K562 (cell line): ENCODE measurements at regions not wholly inside any gene's neighbourhood (a gene's known extent, or its start where the extent isn't known, plus 50 kb on each side); places are given as distances from the start of the nearest gene placed in this dataset.

Experiments used
- ATAC-seq: fragments of 200-7000 bp; cut with Tn5 transposase; 3 replicates; pipeline ENCODE4 v1.9.1; 2020; ENCODE audit warnings: moderate library complexity
- BruUV-seq: library from RNA; stranded (reverse); fragments of 400-500 nt; replicated peaks from 2 replicates; lab custom pipeline; 2021; lab: Mats Ljungman, UMichigan
- CTCF ChIA-PET: fragments of 300-600 bp; formaldehyde crosslinking; extraction: SDS; loops from one replicate; lab custom pipeline; 2021; ENCODE audit warnings: low intra/inter-chr PET ratio; lab: Yijun Ruan, JAX
- POLR2A ChIA-PET: fragments of 300-600, 350-650 bp; sonication (Branson Sonifier 250); formaldehyde crosslinking; extraction: SDS; loops from one replicate; lab custom pipeline; 2021; ENCODE audit warnings: antibody characterized with exemption, inconsistent platforms; lab: Yijun Ruan, JAX
- DNase-seq, 4 experiments: peaks; one replicate each; pipeline versions ENCODE4 v3.0.0 to v3.0.0-alpha.2; 2011 to 2018; ENCODE audit warnings: low spot score in 3 of 4, mixed read lengths in 3 of 4; ENCODE audit errors: extremely low read depth in 1 of 4
- FAIRE-seq: peaks from 2 replicates; lab custom pipeline; 2011; peaks lifted over from hg19 to GRCh38; lab: Jason Lieb, UNC
- H2AFZ ChIP-seq: 2 replicates; pipeline ENCODE4 v1.6.0; 2011; ENCODE audit warnings: low read depth, low read length, control low read depth, inconsistent platforms
- H3K27ac ChIP-seq: fragments of 200-600 bp; 3 replicates; pipeline ENCODE4 v1.8.0; 2011; ENCODE audit warnings: low read depth, mild to moderate bottlenecking, control low read depth, inconsistent platforms, low read length, moderate library complexity, mixed read lengths; ENCODE audit errors: extremely low read depth
- H3K27me3 ChIP-seq, 2 experiments: fragments of 300-600 bp in 1 of 2; 2 replicates in 1 of 2; 3 replicates in 1 of 2; pipeline versions ENCODE4 v1.6.0 to v1.8.0; 2011; ENCODE audit warnings: inconsistent platforms in 2 of 2, low read length in 2 of 2, mild to moderate bottlenecking in 1 of 2, mixed read lengths in 1 of 2, moderate library complexity in 1 of 2; ENCODE audit not compliant: control insufficient read depth in 2 of 2, insufficient read depth in 2 of 2
- H3K36me3 ChIP-seq: fragments of 300-600 bp; 3 replicates; pipeline ENCODE4 v1.8.0; 2011; ENCODE audit warnings: mild to moderate bottlenecking, low read length, inconsistent platforms; ENCODE audit not compliant: control insufficient read depth, insufficient read depth
- H3K4me1 ChIP-seq, 2 experiments: fragments of 200-600 bp in 1 of 2; replicated peaks in 1 of 2; 2 replicates in 1 of 2; 3 replicates in 1 of 2; pipeline versions ENCODE4 v1.5.1 to v1.8.0; 2011; ENCODE audit warnings: inconsistent platforms in 2 of 2, low read length in 2 of 2, mild to moderate bottlenecking in 1 of 2, mixed read lengths in 1 of 2, moderate library complexity in 1 of 2; ENCODE audit not compliant: control insufficient read depth in 2 of 2, insufficient read depth in 2 of 2
- H3K4me2 ChIP-seq: 2 replicates; pipeline ENCODE4 v1.6.1; 2011; ENCODE audit warnings: low read length, control low read depth, inconsistent platforms, mixed read lengths; ENCODE audit not compliant: insufficient read depth
- H3K4me3 ChIP-seq: fragments of 200-600 bp; sonication (generic), shearing (Covaris generic); 2 replicates; pipeline ENCODE4 v1.5.1; 2016; ENCODE audit warnings: control low read depth, inconsistent platforms
- H3K79me2 ChIP-seq: fragments of 200-600 bp; 3 replicates; pipeline ENCODE4 v1.8.0; 2011; ENCODE audit warnings: low read length, inconsistent platforms; ENCODE audit not compliant: control insufficient read depth, insufficient read depth
- H3K9ac ChIP-seq, 2 experiments: 2 replicates each; pipeline versions ENCODE4 v1.6.0 to v1.6.1; 2011; ENCODE audit warnings: low read depth in 2 of 2, low read length in 2 of 2, control low read depth in 1 of 2, inconsistent platforms in 1 of 2, mild to moderate bottlenecking in 1 of 2, mixed read lengths in 1 of 2; ENCODE audit not compliant: insufficient read depth in 1 of 2
- H3K9me1 ChIP-seq: one replicate; pipeline ENCODE4 v1.6.0; 2011; ENCODE audit warnings: inconsistent platforms, mild to moderate bottlenecking, low read length, moderate library complexity; ENCODE audit not compliant: control insufficient read depth, insufficient read depth
- H3K9me3 ChIP-seq: replicated peaks from 2 replicates; pipeline ENCODE4 v1.5.1; 2011; ENCODE audit warnings: low read depth, low read length, inconsistent platforms; ENCODE audit not compliant: control insufficient read depth, insufficient read depth
- H4K20me1 ChIP-seq: replicated peaks from 2 replicates; pipeline ENCODE4 v1.6.1; 2011; ENCODE audit warnings: low read length, inconsistent platforms, mixed read lengths; ENCODE audit not compliant: control insufficient read depth, insufficient read depth
- CEBPG ChIP-seq, 3 experiments: fragments of 200-800 bp in 1 of 3; sonication (Bioruptor generic) in 1 of 3; sonication (generic) in 1 of 3; formaldehyde crosslinking in 1 of 3; IDR thresholded peaks in 2 of 3; conservative IDR thresholded peaks in 1 of 3; 2 replicates each; pipeline versions ENCODE4 v1.6.1 to v1.8.0; 2016 to 2022; ENCODE audit warnings: missing compliant biosample characterization in 2 of 3, missing genetic modification characterization in 2 of 3, mild to moderate bottlenecking in 1 of 3, missing genetic modification reagents in 1 of 3
- CTCFL ChIP-seq: IDR thresholded peaks from 2 replicates; pipeline ENCODE4 v1.6.1; 2011; ENCODE audit warnings: borderline replicate concordance, low read depth, mild to moderate bottlenecking, moderate library complexity, low read length; ENCODE audit not compliant: insufficient read depth, poor library complexity, severe bottlenecking
- ESRRB ChIP-seq: fragments of 250-450 bp; sonication (Bioruptor Pico); IDR thresholded peaks from 2 replicates; pipeline ENCODE4 v1.5.0; 2020; ENCODE audit warnings: mild to moderate bottlenecking, moderate library complexity, borderline replicate concordance
- NFATC3 ChIP-seq: fragments of 450-650 bp; IDR thresholded peaks from 2 replicates; pipeline ENCODE4 v1.6.1; 2017; ENCODE audit warnings: mild to moderate bottlenecking
- PHF20 ChIP-seq: fragments of 450-650 bp; IDR thresholded peaks from 2 replicates; pipeline ENCODE4 v1.6.1; 2018; ENCODE audit not compliant: partially characterized antibody
- PRPF4 ChIP-seq: fragments of 200-400 bp; formaldehyde crosslinking; IDR thresholded peaks from one replicate; pipeline ENCODE4 v1.6.1; 2017; ENCODE audit warnings: low read length, low read depth, mild to moderate bottlenecking; ENCODE audit not compliant: insufficient read depth, poor library complexity, severe bottlenecking
- RBBP5 ChIP-seq: fragments of 200-600 bp; sonication (generic); IDR thresholded peaks from 2 replicates; pipeline ENCODE4 v1.6.1; 2012; ENCODE audit warnings: borderline replicate concordance, mild to moderate bottlenecking, low read length, control low read depth, inconsistent platforms; ENCODE audit not compliant: insufficient read depth, poor library complexity, severe bottlenecking
- RREB1 ChIP-seq: fragments of 250-450 bp; sonication (Bioruptor Pico); IDR thresholded peaks from 2 replicates; pipeline ENCODE4 v1.4.0; 2020
- SAFB2 ChIP-seq: fragments of 200-400 bp; formaldehyde crosslinking; IDR thresholded peaks from 2 replicates; pipeline ENCODE4 v1.6.1; 2018; ENCODE audit warnings: borderline replicate concordance, low read length, low read depth, moderate library complexity; ENCODE audit not compliant: severe bottlenecking
- ZC3H8 ChIP-seq: fragments of 450-650 bp; IDR thresholded peaks from 2 replicates; pipeline ENCODE4 v1.6.1; 2017
- ZNF184 ChIP-seq: sonication (generic); formaldehyde crosslinking; IDR thresholded peaks from 2 replicates; pipeline ENCODE4 v1.5.0; 2020; ENCODE audit warnings: missing genetic modification reagents
- WGBS: fragments of 100-300 bp; shearing (Covaris generic); methylation state at CpG from one replicate; pipeline ENCODE4 v1.1.6; 2016; ENCODE audit warnings: low coverage, mixed read lengths; ENCODE audit not compliant: insufficient coverage; ENCODE audit errors: missing lambda C conversion rate; 5-methylcytosine and 5-hydroxymethylcytosine counted together
- in situ Hi-C: fragments of 300-500 bp; cut with MboI; formaldehyde crosslinking; loops from 4 replicates; pipeline ENCODE4 v1.15.0; 2018; ENCODE audit warnings: inconsistent platforms, mixed read lengths
- intact Hi-C: fragments of 100-400 bp; cut with micrococcal nuclease; formaldehyde crosslinking; loops from 2 replicates; pipeline ENCODE4 v1.14.2; 2022
- TF ChIP-seq, protein P1 (sequence below): fragments of 450-650 bp; IDR thresholded peaks from 2 replicates; pipeline ENCODE4 v1.6.1; 2016; ENCODE audit warnings: mild to moderate bottlenecking

GRCh38 chr19:13634658-13635057 lies 128.4 kb upstream of the CACNA1A start:
- intact Hi-C loops (no loop called here), in situ Hi-C loops (no loop called here)
- WGBS = 2% methylated on average over 6 of the region's 6 CpGs
- Histone ChIP-seq H3K4me2 (no peak overlapping the region), H3K79me2 (no peaks in the 10 kb centered on the region), H3K4me3 (no peak overlapping the region), H3K9me1 (no peaks in the 10 kb centered on the region), H3K27me3 (peaks cover 3 to 18% of the 10 kb centered on the region in 2 experiments; a peak in 4 of 5 replicates), H3K27ac (no peak overlapping the region), H4K20me1 (no peaks in the 10 kb centered on the region), H3K9ac (no peak overlapping the region), H3K9me3 (peaks cover 4% of the 10 kb centered on the region), H3K36me3 (no peaks in the 10 kb centered on the region), H2AFZ (no peak overlapping the region), H3K4me1 (no peaks in the 10 kb centered on the region)
- POLR2A ChIA-PET = no interaction called here
- no peak for FAIRE-seq
- BruUV-seq = no TSS peak
- CTCF ChIA-PET = interaction anchor here (0.6 kb wide), 1 partner anchor 47 kb away, joined by 3 read pairs; no protein-coding TSS in a partner anchor
- ATAC-seq = no peak
- no peak for DNase-seq
- TF ChIP-seq NFATC3 = no peak
- no peak for TF ChIP-seq ZC3H8
- TF ChIP-seq PRPF4 = no peak
- no peak for TF ChIP-seq RREB1 (CRISPR knock-in tag)
- no peak for TF ChIP-seq ESRRB (CRISPR knock-in tag)
- no peak for TF ChIP-seq ZNF184 (CRISPR knock-in tag)
- TF ChIP-seq, protein P1, sequence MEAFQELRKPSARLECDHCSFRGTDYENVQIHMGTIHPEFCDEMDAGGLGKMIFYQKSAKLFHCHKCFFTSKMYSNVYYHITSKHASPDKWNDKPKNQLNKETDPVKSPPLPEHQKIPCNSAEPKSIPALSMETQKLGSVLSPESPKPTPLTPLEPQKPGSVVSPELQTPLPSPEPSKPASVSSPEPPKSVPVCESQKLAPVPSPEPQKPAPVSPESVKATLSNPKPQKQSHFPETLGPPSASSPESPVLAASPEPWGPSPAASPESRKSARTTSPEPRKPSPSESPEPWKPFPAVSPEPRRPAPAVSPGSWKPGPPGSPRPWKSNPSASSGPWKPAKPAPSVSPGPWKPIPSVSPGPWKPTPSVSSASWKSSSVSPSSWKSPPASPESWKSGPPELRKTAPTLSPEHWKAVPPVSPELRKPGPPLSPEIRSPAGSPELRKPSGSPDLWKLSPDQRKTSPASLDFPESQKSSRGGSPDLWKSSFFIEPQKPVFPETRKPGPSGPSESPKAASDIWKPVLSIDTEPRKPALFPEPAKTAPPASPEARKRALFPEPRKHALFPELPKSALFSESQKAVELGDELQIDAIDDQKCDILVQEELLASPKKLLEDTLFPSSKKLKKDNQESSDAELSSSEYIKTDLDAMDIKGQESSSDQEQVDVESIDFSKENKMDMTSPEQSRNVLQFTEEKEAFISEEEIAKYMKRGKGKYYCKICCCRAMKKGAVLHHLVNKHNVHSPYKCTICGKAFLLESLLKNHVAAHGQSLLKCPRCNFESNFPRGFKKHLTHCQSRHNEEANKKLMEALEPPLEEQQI = no peak
- no peak for TF ChIP-seq CEBPG (CRISPR knock-in tag; IDR thresholded peaks at IDR 0.05)
- no peak for TF ChIP-seq CEBPG (tag; conservative IDR thresholded peaks at IDR 0.05 in 1 of 2, IDR thresholded peaks at IDR 0.05 in 1 of 2)
- no peak for TF ChIP-seq SAFB2
- TF ChIP-seq RBBP5 = no peak
- TF ChIP-seq PHF20 = no peak
- TF ChIP-seq CTCFL = no peak
